Activated naive CD8-positive, alpha-beta T cell (primary cell): ENCODE measurements at regions not wholly inside any gene's neighbourhood (a gene's known extent, or its start where the extent isn't known, plus 50 kb on each side); places are given as distances from the start of the nearest gene placed in this dataset.
"Not testable (repeated sequence)": the region's sequence is repeated elsewhere in the genome, so short reads cannot be mapped to it uniquely, and the experiment has no call there.

Experiments used
- H3K27ac Mint-ChIP-seq: one replicate; pipeline ENCODE4 v1.8.0; 2021; ENCODE audit warnings: mixed read lengths
- H3K27me3 Mint-ChIP-seq: one replicate; pipeline ENCODE4 v1.8.0; 2021; ENCODE audit warnings: mixed read lengths
- H3K36me3 Mint-ChIP-seq: one replicate; pipeline ENCODE4 v1.8.0; 2021; ENCODE audit warnings: mixed read lengths
- H3K4me1 Mint-ChIP-seq: one replicate; pipeline ENCODE4 v1.8.0; 2021; ENCODE audit warnings: low read depth, mixed read lengths
- H3K4me3 Mint-ChIP-seq: one replicate; pipeline ENCODE4 v1.8.0; 2021; ENCODE audit warnings: mild to moderate bottlenecking, mixed read lengths
- H3K9me3 Mint-ChIP-seq: one replicate; pipeline ENCODE4 v1.8.0; 2021; ENCODE audit warnings: low read depth, mixed read lengths

- Mint-ChIP-seq H3K36me3 (no peaks in the 10 kb centered on the region), H3K9me3 (no peaks in the 10 kb centered on the region), H3K4me3 (no peak overlapping the region), H3K27me3 (no peaks in the 10 kb centered on the region), H3K27ac (no peak overlapping the region), H3K4me1 (no peaks in the 10 kb centered on the region)
These were observed 88.9 kb downstream of the MOGAT1 start for GRCh38 chr2:222760301-222760897.

GRCh38 chr2:222761888-222762287, 90.4 kb downstream of the MOGAT1 start:
- no peaks in the 10 kb centered on the region for H3K4me1 Mint-ChIP-seq
- H3K36me3 Mint-ChIP-seq, result no peaks in the 10 kb centered on the region
- H3K27ac Mint-ChIP-seq, result no peak overlapping the region
- H3K9me3 Mint-ChIP-seq, result no peaks in the 10 kb centered on the region
- H3K4me3 Mint-ChIP-seq, result no peak overlapping the region
- no peaks in the 10 kb centered on the region for H3K27me3 Mint-ChIP-seq

- no peak overlapping the region for H3K4me3 Mint-ChIP-seq
- peaks cover under 1% of the 10 kb centered on the region for H3K27me3 Mint-ChIP-seq
- H3K27ac Mint-ChIP-seq, result no peak overlapping the region
- no peaks in the 10 kb centered on the region for H3K36me3 Mint-ChIP-seq
- no peaks in the 10 kb centered on the region for H3K9me3 Mint-ChIP-seq
- H3K4me1 Mint-ChIP-seq, result no peaks in the 10 kb centered on the region
These were observed 90.9 kb downstream of the MOGAT1 start for GRCh38 chr2:222762342-222762741.

GRCh38 chr2:222765883-222766282, 94.4 kb downstream of the MOGAT1 start:
- H3K27ac Mint-ChIP-seq, H3K4me3 Mint-ChIP-seq, H3K4me1 Mint-ChIP-seq, H3K27me3 Mint-ChIP-seq, H3K9me3 Mint-ChIP-seq, H3K36me3 Mint-ChIP-seq: not testable (repeated sequence)

GRCh38 chr2:222768019-222768418, 92.8 kb upstream of the ACSL3 start:
- not testable (repeated sequence) for H3K36me3 Mint-ChIP-seq, H3K9me3 Mint-ChIP-seq, H3K27ac Mint-ChIP-seq, H3K4me3 Mint-ChIP-seq, H3K4me1 Mint-ChIP-seq
- H3K27me3 Mint-ChIP-seq, result peaks cover 12% of the 10 kb centered on the region

GRCh38 chr2:222769446-222769845, 91.4 kb upstream of the ACSL3 start:
- H3K27ac Mint-ChIP-seq, result no peak overlapping the region
- H3K9me3 Mint-ChIP-seq, result no peaks in the 10 kb centered on the region
- H3K36me3 Mint-ChIP-seq, result no peaks in the 10 kb centered on the region
- peaks cover 2% of the 10 kb centered on the region for H3K4me1 Mint-ChIP-seq
- no peak overlapping the region for H3K4me3 Mint-ChIP-seq
- peaks cover 12% of the 10 kb centered on the region for H3K27me3 Mint-ChIP-seq

GRCh38 chr2:222769941-222770340, 90.9 kb upstream of the ACSL3 start:
- Mint-ChIP-seq H3K36me3 (no peaks in the 10 kb centered on the region), H3K4me3 (no peak overlapping the region), H3K27ac (no peak overlapping the region), H3K9me3 (no peaks in the 10 kb centered on the region), H3K27me3 (peaks cover 13% of the 10 kb centered on the region), H3K4me1 (peaks cover 2% of the 10 kb centered on the region)

- Mint-ChIP-seq H3K27me3 (peaks cover 14% of the 10 kb centered on the region), H3K27ac (no peak overlapping the region), H3K9me3 (no peaks in the 10 kb centered on the region), H3K36me3 (no peaks in the 10 kb centered on the region), H3K4me3 (no peak overlapping the region), H3K4me1 (peaks cover 2% of the 10 kb centered on the region)
These were observed 89.0 kb upstream of the ACSL3 start for GRCh38 chr2:222771832-222772231.

GRCh38 chr2:222774941-222775340, 85.9 kb upstream of the ACSL3 start:
- Mint-ChIP-seq H3K27me3 (peaks cover 9% of the 10 kb centered on the region), H3K4me1 (no peaks in the 10 kb centered on the region), H3K4me3 (no peak overlapping the region)

GRCh38 chr2:222776792-222777191, 84.0 kb upstream of the ACSL3 start:
- no peak overlapping the region for H3K27ac Mint-ChIP-seq
- H3K27me3 Mint-ChIP-seq, result peaks cover 3% of the 10 kb centered on the region
- no peaks in the 10 kb centered on the region for H3K36me3 Mint-ChIP-seq
- H3K4me3 Mint-ChIP-seq, result no peak overlapping the region
- H3K4me1 Mint-ChIP-seq, result no peaks in the 10 kb centered on the region
- H3K9me3 Mint-ChIP-seq, result peaks cover 3% of the 10 kb centered on the region

More at GRCh38 chr2:222774941-222775340, 85.9 kb upstream of the ACSL3 start:
- Mint-ChIP-seq H3K9me3 (no peaks in the 10 kb centered on the region), H3K36me3 (no peaks in the 10 kb centered on the region), H3K27ac (no peak overlapping the region)

GRCh38 chr2:222778400-222778799, 82.4 kb upstream of the ACSL3 start:
- H3K27me3 Mint-ChIP-seq, result peaks cover 2% of the 10 kb centered on the region
- no peaks in the 10 kb centered on the region for H3K36me3 Mint-ChIP-seq
- no peak overlapping the region for H3K4me3 Mint-ChIP-seq
- H3K27ac Mint-ChIP-seq, result no peak overlapping the region
- H3K9me3 Mint-ChIP-seq, result peaks cover 3% of the 10 kb centered on the region
- no peaks in the 10 kb centered on the region for H3K4me1 Mint-ChIP-seq

GRCh38 chr2:222779145-222779832, 81.5 kb upstream of the ACSL3 start:
- peaks cover 2% of the 10 kb centered on the region for H3K27me3 Mint-ChIP-seq
- H3K4me3 Mint-ChIP-seq, result no peak overlapping the region
- H3K9me3 Mint-ChIP-seq, result peaks cover 3% of the 10 kb centered on the region
- H3K4me1 Mint-ChIP-seq, result no peaks in the 10 kb centered on the region
- no peak overlapping the region for H3K27ac Mint-ChIP-seq
- no peaks in the 10 kb centered on the region for H3K36me3 Mint-ChIP-seq

- Mint-ChIP-seq H3K4me1 (no peaks in the 10 kb centered on the region), H3K27ac (no peak overlapping the region), H3K9me3 (peaks cover 3% of the 10 kb centered on the region), H3K27me3 (no peaks in the 10 kb centered on the region), H3K36me3 (no peaks in the 10 kb centered on the region), H3K4me3 (no peak overlapping the region)
These were observed 80.8 kb upstream of the ACSL3 start for GRCh38 chr2:222780051-222780450.

- H3K27me3 Mint-ChIP-seq, result no peaks in the 10 kb centered on the region
- no peak overlapping the region for H3K4me3 Mint-ChIP-seq
- no peaks in the 10 kb centered on the region for H3K36me3 Mint-ChIP-seq
These were observed 78.6 kb upstream of the ACSL3 start for GRCh38 chr2:222782201-222782730.

GRCh38 chr2:222783592-222783991, 77.2 kb upstream of the ACSL3 start:
- H3K36me3 Mint-ChIP-seq, result no peaks in the 10 kb centered on the region
- no peak overlapping the region for H3K27ac Mint-ChIP-seq
- H3K4me1 Mint-ChIP-seq, result peaks cover 5% of the 10 kb centered on the region
- H3K9me3 Mint-ChIP-seq, result peaks cover 3% of the 10 kb centered on the region
- H3K4me3 Mint-ChIP-seq, result no peak overlapping the region
- H3K27me3 Mint-ChIP-seq, result no peaks in the 10 kb centered on the region

More at GRCh38 chr2:222782201-222782730, 78.6 kb upstream of the ACSL3 start:
- H3K27ac Mint-ChIP-seq, result no peak overlapping the region
- peaks cover 1% of the 10 kb centered on the region for H3K4me1 Mint-ChIP-seq
- H3K9me3 Mint-ChIP-seq, result peaks cover 3% of the 10 kb centered on the region

GRCh38 chr2:222790932-222791331, 69.9 kb upstream of the ACSL3 start:
- H3K4me3 Mint-ChIP-seq, result no peak overlapping the region
- no peak overlapping the region for H3K27ac Mint-ChIP-seq
- peaks cover 23% of the 10 kb centered on the region for H3K4me1 Mint-ChIP-seq
- H3K36me3 Mint-ChIP-seq, result no peaks in the 10 kb centered on the region
- H3K27me3 Mint-ChIP-seq, result no peaks in the 10 kb centered on the region
- H3K9me3 Mint-ChIP-seq, result no peaks in the 10 kb centered on the region
